ENCODE measurements at regions not wholly inside any gene's neighbourhood (a gene's known extent, or its start where the extent isn't known, plus 50 kb on each side); places are given as distances from the start of the nearest gene placed in this dataset.

DNA sequence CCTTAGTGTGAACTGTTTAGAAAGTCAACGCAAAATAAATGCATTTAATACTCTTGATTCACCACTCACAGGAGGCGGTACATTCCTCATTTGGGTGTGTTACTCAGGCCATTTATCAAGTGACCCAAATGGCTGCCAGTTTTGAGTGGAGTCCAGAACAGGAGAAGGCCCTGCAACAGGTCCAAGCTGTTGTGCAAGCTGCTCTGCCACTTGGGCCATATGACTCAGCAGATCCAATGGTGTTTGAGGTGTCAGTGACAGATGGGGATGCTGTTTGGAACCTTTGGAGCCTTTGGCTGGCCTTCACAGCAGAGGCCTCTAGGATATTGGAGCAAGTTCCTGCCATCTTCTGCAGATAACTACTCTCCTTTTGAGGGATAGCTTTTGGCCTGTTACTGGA lies 609.2 kb downstream of the KCNT2 start:
- DNase-seq: no peak

DNA sequence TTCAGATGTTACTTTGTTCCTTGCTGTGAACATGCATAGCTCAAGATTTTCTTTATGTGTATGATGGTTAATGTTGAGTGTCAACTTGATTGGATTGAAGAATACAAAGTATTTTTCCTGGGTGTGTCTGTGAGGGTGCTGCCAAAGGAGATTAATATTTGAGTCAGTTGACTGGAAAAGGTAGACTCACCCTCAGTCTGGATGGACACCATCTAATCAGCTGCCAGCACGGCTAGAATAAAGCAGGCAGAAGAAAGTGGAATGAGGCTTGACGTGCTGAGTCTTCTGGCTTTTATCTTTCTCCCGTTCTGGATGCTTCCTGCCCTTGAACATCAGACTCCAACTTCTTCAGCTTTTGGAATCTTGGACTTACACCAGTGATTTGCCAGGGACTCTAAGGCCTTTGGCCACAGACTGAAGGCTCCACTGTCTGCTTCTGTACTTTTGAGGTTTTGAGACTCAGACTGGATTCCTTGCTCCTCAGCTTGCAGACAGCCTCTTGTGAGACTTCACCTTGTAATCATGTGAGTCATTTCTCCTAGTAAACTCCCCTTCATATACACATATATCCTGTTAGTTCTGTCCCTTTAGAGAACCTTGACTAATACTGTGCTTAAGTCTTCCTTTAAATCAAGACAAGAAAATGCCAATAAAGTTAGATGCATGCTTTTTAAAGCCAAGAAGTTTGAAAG lies 626.6 kb downstream of the KCNT2 start:
- DNase-seq: no peak

DNA sequence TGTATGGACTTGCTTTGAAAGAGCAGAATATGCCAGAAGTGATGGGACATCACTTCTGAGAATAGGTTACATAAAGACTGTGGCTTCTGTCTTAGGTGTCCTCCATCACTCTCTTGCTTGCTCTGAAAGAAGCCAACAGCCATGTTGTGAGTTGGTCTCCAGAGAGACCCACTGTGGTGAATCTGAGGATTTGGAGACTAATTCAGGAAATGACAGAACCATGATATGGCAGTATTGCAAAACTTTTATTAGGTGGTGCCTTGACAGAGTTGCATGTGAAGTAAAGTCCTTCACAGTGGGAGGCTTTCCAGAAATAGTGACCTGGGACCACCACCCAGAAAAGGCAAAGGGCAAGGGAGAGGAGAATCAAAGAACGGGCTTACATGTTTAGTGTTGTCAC lies 628.6 kb downstream of the KCNT2 start:
- no peak for DNase-seq

DNA sequence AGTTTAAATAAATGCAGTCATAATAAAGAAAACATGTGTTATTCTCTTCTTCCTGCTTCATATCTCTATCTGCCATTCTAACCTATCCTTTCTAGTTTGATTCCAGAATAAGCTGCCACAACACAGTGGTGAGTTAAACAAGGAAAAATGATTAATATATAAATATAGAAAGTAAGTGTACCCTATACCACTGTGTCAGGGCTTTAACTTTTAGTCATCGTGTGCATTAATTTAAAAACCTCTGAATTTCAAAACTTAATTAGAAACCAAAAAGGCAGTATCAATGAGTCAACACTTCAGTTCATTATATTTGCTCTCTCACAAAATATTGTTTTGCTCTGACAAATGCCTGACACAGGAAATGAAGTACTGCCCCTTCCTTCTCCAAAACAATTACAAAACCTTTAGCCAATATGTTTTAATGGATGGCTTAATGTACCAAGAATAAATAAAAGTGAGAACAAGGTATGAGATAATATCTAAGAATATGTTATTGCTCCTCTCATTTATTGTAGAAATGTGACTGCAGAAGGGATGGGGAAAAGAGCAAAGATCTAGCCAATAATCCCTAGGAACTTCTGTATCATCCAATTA lies 634.8 kb downstream of the KCNT2 start:
- DNase-seq: no peak

DNA sequence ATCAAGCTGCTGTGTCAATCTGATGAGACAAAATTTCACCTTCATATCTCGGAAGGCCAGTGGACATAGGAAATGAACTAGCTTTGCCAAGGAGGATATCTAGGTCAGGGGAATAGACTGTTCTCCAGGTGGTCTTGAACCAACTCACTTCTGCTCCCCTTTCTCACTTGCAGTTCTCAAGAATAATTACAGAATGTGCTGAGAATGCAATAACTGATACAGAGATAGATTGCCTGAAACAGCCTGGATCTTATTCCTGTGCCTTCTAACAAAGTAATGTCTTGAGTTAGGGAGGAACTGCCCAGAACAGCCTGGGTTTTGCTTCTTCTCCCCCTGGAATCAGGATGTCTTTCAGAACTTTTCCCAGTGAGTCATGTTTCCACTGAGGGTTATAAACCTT lies 636.7 kb downstream of the KCNT2 start:
- DNase-seq: no peak

DNA sequence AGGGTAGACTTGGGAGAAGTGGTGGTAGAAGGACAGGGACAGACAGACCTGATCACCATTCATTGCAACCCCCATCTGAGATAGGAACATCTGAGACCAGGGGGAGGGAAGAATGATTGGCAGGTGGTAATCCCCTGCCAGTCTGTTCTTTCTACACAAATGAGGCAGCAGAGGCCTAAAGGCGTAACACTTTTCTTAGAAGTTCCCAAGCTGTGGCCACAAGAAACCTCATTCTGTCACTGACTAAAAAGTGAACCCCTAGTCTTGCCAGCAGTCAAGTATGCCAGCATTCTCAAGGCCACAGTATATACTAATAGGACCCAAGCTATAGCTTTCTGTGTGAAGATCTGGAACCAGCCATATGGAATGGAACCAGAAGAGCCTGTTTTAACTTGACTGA lies 638.0 kb downstream of the KCNT2 start:
- DNase-seq: no peak

DNA sequence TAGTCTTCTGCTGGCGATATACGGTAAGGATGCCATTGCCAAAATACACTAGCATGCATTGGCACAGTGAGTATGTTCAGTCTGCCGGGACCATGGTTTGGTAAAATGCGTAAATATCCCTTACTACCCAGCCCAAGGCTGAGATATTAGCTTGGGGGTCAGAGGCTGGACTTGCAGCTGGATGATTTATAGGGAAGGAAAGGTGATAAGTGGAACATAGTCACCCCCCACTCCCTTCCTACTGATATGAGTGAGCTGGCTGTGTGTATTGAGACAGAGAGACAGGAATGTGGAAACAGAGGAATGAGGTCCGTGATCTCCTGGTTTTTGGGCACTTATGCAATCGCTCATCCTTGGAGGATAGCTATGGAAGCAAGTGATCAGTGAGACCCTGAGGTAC lies 642.8 kb downstream of the KCNT2 start:
- no peak for DNase-seq

DNA sequence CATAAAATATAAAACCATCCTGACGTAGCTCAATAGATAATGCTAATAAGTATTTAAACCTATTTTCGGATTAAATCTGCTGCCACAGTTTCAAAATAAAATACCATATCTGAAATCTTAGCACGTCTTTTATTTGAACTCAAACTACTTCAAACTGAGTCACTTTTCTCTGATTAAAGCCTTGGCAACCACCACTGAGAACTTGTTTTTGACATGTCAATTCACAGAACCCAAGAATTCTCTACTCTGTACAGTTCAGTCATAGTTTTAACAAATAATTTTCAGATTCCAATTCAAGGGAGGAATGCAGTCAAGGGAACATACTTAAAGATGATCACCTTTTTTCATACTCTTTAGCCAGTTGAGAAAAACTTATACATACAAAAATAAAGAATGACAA lies 643.2 kb downstream of the KCNT2 start:
- no peak for DNase-seq

DNA sequence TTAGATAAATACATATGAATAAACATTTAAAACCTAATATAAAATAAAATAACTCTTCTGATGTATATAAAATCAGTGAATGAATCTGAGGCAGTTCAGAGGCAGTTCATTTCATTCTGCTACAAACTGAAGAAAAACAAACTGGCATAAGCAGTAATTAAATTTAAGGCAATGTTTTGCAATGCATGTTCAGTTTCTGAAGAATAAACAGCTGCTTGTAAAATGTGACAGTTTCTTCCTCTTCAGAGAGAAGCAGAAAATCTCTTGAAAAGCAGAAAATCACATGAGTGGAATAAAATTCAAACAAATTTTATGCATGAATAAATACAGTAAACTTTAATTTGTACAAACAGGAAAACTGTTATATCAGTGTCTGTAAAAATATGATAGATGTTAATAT lies 643.7 kb downstream of the KCNT2 start:
- DNase-seq: no peak

DNA sequence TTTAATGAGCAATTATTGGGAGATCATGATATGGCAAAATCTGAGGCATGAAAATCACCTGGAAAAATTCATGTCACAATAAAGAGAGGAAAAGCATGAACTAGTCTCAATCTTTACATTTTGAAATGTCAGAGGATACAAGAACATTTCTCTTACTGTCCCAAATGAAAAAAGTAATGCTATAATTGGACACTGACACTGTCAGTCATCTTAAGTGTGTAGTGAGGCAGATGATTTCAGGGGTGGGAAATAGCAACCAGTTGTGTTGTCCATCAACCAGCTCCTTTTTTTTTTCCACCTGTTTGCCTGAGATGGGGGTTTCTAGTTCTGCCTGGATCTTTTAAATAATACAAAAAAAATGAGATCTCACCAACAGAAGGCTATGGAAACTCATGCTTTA lies 646.2 kb downstream of the KCNT2 start:
- no peak for DNase-seq

DNA sequence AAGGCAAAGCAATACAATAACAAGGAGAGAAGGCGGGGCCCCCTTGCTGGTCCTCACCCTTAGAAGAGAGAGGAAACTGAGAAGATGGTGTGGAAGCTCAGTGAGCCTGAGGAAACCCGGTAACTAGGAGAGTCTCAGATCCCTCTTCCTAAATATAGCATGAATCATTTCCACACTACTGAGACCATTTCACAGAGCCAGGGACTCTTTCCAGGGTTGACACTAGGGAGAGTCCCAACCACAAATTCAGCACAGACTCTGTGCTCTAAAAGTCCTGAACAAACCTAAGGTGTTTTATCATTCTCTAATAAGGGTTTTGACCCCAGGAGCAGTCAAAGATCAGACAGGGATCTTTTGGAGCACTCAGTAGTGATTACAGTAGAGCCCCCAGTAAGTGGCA lies 647.7 kb downstream of the KCNT2 start:
- no peak for DNase-seq

DNA sequence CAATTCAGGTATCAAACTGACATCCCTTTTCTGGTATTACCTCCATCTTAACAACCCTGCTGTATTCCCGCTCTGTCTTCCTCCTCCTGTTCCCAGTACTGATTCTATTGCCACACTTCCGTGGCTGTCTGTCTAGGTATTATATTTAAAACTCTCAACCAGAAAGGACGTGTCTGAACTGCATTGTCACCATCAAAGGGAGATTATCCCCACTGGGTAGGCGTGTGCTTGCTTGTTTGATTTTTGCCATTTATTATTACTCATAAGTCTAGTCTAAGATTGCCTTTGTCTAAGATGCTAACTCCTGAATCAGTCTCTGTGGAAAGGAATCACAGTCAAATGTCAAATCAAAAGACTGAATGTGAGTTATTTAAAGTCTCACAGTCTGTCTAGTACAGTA lies 650.1 kb downstream of the KCNT2 start:
- DNase-seq: no peak

DNA sequence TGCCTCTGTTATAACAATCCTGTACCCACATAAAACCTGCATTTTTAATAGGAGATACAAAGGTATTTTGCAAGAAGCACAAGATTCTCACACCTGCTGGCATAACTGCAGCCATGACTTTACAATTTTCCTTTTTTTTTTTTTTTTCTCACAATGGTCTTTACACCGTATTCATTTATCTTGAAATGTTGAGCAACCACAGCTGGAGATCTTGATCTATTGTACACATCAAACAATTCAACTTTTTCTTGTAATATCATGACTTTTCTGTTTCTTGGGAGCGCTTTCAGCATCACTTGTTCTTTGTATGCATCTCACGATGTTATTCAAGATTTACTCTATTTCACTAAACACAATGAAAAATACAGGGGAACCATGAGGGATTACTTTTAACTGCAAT lies 651.4 kb downstream of the KCNT2 start:
- DNase-seq: no peak

DNA sequence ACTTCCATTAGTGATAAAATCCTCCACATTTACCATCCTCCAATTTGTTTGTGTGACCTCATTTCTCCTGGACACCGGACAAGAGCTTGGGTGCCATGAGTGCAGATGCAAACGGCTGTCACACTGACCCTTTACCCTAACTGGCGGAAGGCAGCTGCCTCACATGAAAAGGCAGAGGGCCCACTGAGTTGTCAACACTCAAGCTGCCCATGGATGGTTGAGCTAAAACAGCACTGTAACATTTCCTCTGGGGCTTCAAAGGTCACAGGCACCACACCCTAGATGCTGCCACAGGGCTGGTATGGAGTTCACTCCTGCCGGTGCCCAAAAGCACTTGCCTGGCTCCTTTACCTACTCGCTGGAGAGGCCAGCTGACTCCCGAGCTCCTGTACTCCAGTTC lies 653.4 kb downstream of the KCNT2 start:
- DNase-seq: no peak

DNA sequence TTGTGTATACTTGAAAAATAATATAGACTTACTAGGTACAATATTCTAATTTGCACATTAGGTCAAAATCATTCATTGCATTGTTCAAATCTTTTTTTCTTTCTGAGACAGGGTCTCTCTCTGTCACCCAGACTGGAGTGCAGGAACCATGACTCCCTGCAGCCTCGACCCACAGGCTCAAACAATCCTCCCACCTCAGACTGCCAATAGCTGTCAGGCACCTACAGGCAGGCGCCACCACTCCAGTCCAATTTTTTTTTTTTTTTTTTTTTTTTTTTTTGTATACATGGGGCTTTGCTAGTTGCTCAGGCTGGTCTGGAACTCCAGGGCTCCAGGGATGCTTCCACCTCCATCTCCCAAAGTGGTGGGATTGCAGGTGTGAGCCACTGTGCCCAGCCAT lies 656.9 kb downstream of the KCNT2 start:
- DNase-seq: no peak

DNA sequence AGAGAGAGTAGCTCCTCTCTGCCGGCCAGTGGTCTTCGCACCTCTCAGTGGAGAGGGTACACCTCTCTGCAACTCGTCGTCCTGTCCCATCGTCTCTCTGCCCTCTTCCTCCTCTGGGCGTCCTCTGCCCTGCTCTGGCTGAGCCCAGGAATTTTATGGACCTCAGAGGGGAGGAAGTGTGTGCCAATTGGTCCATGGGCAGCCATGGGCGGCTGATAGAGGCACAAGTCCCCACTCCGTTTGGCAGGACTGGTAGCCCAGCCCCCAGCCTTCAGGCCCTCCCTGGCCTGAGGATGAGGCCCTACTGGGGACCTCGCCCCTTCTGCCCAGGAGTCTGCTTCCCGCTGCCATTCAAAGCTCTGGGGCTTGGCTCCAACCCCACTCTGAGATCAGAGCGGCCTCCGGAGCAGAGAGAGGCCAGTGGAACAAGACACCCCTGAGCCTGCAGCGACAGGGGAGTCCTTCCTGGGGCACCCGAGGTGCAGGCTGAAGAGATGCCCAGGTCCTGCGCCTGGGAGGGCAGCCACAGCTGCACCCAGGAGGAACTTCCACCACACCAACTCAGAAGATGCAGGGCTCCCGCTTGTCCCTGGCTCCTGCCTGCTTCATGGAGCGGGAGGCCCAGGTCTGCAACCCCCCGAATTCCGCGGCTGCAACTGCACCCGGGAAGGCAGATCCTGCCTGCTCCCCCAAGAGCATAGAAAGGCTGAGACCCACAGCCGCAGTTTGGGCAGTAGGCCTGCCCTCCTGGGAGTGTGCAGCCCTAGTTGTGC lies 659.9 kb downstream of the KCNT2 start:
- no peak for DNase-seq

DNA sequence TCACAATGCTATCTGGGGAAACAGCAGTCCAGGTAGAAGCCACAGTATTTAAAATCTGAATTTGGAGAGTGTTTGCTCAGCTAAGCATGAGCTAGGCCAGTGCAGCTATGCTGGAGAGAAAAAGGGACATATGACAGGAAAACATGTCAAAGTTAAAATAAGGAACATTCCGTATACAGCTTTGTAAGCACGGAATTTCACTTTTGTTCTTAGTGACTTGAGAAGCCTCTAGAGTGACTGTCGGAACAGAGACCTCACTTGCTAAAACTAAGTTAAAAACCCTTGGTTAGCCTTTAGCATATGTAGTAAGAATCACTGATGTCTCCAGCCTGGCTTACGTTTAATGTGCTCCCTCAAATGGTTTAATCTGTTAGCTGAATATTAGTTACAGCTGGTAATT lies 661.7 kb downstream of the KCNT2 start:
- DNase-seq: no peak

DNA sequence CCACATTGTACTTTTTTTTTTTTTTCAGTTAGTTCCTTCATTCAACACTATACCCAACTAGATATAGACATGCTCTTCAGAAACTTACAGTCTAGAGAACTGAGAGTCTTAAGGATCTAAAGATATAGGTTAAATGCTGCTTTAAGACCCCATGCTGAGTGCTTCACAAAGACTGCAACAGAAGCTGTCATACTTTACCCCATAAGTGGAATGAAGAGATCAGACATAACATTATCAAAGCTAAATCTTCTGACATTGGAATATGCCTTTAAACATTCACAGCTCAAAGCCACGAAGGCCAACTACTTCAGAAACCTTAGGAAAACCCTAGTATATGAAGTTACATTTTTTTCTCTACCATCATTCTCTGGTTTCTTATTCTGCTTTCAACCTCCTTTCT lies 666.4 kb downstream of the KCNT2 start:
- DNase-seq: no peak

DNA sequence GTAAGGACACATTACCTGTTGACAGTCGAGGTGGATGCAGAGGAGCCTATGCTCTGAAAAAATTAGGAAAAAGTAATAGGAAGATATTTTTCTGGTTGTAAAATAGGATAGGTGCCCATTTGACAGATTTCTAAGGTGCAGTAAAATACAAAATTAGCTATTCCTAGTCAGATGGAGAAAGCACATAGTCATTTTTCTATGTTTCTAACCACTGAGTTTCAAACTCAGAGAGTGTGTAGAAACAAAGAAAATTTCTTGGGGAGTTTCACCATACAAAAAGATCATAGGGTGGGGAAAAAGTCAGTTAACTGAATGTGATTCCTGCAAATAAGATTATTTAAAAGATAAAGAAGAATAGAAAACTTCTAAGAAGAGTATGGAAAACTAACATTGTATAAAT lies 666.9 kb downstream of the KCNT2 start:
- no peak for DNase-seq

DNA sequence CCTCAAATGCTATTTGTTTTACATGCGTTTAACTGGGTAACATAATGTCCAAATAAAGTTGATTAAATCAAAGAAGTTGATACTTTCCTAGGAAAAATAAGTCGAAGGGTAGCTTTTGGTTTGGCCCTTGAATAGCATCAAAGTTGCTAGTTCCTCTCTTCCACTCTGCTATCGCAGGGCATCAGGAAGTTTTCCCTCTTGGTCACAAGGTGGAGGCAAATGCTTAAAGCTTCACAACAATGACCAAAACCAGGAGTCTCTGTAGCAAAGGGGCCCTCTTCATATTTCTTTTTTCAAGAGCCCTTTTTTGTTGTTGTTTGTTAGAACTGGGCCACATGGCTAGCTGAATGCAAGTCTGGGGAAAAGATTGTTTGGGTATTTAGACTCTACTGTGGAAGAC lies 668.4 kb downstream of the KCNT2 start:
- DNase-seq: no peak

DNA sequence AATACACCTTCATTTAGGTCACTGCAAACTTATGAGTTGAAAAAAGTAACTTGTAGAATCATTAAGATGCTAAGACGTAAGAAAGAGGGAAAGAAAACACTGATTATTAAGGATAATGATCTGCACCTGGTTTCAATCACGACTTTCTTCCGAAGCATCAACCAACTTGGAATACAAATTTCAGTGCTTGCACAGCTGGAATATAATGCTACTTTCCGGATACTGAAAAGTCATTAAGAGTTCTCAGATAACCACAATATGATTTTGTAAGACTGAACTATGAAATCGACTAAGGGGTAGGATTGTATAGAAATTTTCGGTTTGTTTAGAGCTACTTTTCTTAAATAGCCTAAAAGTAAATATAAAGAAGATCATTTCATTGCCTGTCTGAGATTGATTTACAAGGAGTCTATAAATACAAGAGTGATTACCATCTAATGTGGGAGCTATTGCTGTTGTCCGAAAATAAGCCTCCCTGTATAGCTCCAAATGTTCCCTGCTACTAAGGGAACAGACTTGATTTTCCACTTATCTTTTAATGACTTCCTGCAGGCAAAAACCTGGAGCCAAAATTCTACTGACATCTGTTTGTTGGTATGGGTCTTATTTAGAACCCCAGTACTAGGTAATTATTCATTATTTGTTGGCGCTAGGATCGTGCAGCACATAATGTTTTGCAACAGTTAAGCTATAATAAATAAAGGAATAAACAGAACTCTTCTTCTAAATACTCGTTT lies 673.3 kb downstream of the KCNT2 start:
- DNase-seq: no peak

DNA sequence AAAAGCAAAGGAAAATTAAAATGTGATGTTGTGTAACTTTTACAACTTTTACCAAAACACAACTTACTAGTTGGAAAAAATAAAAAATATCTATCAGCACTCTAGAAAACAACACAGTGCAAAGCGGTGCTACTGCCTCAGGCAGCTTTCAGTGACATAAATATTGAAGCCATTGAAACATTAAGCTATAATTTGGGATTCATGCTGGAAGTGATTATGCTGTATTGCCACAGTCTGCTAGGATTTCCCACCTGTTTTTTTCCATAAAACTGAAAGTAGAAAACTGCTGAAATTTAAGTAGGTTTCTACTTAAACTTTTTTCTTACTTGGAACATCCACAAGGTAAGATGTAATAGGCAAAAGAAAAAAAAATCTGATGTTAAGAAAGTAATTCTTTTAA lies 674.4 kb downstream of the KCNT2 start:
- DNase-seq: no peak

DNA sequence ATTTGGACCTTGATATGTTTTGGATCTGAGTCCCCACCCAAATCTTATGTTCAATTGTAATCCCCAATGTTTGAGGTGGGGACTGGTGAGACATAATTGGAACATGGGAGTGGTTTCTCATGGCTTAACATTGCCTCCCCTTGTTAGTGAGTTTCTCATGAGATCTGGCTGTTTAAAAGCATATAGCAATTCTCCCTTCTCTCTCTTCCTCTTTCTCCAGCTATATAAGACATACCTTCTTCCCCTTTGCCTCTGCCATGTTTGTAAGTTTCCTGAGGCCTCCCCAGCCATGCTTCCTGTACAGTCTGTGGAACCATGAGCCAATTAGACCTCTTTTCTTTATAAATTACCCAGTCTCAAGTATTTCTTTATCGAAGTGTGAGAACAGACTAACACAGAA lies 692.4 kb downstream of the KCNT2 start:
- DNase-seq: no peak

DNA sequence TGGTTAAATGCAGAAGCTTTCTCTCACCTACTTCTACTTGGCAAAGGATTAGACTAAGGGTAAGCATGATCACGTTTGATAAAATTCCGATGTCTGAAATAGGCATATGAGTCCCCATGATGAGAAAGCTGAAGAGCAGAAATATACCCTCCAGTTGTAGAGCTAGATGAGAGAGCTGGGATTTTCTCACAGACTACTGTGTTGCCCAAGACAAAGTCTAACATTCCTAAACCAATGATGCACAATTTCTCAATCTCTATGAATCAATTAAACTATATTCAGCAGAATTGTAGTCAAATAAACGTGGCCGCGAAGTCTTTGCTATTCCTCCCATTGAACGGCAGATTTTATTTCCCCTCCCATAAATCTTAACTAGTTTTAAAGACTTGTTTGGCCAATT lies 699.2 kb downstream of the KCNT2 start:
- no peak for DNase-seq

Measured in AML-193 (cell line).